ENCODE measurements at regions not wholly inside any gene's neighbourhood (a gene's known extent, or its start where the extent isn't known, plus 50 kb on each side); places are given as distances from the start of the nearest gene placed in this dataset.

GRCh38 chr15:39051626-39052322, 487.2 kb upstream of the RASGRP1 start:
- no peak for DNase-seq

- no peak for DNase-seq
Measured at GRCh38 chr15:39052323-39052705, 487.7 kb upstream of the RASGRP1 start.

- DNase-seq = no peak
Measured at GRCh38 chr15:39053480-39053879, 488.9 kb upstream of the RASGRP1 start.

GRCh38 chr15:39054128-39054732, 489.6 kb upstream of the RASGRP1 start:
- DNase-seq = no peak

- no peak for DNase-seq
Measured at GRCh38 chr15:39056357-39056756, 491.7 kb upstream of the RASGRP1 start.

DNA sequence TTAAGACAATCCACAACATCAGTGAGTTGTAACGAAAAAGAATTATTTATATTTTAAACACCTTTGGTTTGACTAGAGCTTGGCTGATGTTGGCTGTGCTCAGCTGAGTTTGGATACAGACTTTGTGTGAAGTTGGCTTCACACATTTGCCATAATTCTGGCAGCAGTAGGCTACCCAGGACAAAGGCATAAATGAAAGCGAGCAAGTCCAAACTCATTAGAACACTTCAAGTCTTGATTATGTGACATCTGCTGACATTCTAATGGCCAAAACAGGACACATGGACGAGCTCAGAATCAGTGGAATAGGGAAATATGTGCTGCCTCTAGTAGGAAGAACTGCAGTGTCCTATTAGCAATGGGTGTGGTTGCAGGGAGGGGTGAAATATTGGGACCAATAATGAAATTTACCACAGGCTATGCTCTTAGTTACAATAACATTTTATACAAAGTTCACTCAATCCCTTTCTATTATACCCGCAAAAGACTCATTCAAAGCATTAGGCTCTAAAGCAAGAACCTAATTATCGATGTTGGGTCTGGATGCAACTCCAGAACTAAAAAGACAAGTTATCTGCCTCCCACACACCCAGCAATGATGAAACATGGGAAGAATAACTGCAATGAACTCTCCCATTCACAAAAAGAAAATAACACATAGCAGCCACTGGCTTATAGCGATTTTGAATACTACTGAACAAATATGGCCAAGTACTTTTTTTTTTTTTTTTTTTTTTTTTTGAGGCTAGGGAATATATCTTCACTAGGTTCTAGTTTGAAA, 493.9 kb upstream of the RASGRP1 start:
- DNase-seq = no peak

DNA sequence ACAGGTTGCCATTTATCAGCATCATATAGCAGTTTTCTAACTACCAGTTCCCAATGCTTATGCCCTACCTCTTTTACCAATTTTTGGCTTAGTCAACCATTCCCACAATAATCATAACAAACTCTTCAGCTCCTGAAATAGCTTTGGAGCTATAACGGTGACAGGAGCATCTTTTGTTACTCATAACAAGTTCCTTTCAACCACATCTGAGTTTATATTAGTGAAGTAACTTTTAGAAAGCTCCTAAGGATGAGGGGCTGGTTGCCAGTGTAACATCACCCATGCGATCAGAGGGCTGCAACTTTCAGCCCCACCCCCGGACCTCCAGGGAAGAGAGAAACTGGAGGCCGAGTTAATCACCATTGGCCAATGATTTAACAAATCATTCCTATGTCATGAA, 495.3 kb upstream of the RASGRP1 start:
- no peak for DNase-seq

DNA sequence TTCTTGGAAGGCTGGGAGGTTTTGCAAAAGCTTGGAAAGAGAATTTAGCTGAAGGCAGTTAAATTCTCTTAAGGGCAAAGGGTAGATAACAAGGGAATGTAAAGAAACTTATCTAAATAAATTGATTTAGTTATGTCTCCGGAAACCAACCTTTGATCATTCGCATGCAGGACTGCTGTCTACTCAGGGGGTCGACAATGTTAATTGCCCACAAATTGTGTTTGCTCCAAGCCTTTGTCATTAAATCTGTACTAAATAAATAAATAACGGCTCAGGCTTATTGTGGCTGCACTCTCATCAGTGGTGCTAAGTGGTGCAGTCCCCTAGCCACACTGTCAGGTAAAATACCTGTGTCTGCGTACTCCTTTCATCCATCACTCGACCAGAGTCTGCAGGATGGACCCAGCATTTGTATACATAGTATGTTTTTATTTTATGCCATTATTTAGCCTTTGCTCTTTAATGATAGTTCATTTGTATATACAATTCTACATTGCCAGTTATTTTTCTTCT, 497.4 kb upstream of the RASGRP1 start:
- no peak for DNase-seq

DNA sequence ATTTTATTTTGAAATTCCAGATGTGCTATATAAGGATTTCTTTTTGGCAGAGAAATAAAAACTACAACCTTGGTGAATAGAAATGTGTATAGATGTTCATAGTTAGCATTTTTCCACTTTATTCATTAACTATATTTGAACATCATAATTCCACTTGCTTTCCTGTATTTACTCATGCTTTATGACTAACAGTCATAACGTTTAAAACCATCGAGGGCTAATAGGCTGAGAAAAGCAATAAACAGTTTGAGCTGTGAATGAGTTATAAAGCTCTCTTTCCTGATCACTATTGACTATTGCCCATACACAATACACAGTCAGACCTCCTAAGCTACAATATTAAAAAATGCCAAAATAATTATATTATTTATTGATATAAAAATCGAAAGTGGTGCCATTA, 502.1 kb upstream of the RASGRP1 start:
- no peak for DNase-seq

DNA sequence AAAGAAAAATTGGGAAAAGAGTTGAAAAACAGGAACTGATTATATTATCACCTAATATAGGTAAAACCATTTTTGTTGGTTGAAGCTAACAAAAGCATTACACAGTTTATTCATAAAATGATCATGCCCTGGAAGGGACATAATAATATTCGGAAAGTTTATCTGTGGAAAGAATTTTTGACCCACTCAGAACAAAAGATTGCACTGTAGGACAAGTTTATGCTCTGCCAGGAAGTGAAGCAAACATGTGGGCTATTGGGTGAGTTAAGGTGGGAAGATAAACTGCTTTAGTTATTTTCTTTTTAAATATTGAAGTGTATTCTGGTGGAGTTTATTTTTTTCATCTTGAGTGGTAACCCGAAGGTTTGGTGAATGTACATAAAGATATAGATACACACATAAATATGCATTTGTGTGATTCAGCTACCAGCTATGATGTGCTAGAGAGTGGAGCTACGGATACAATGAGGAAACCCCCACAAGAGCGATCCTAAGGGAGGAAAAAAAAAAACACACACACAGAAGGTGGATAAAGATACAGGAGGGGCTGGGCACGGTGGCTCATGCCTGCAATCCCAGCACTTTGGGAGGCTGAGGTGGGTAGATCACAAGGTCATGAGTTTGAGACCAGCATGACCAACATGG, 506.4 kb upstream of the THBS1 start:
- DNase-seq = no peak

- DNase-seq = no peak
Measured at GRCh38 chr15:39075311-39075710, 505.6 kb upstream of the THBS1 start.

DNA sequence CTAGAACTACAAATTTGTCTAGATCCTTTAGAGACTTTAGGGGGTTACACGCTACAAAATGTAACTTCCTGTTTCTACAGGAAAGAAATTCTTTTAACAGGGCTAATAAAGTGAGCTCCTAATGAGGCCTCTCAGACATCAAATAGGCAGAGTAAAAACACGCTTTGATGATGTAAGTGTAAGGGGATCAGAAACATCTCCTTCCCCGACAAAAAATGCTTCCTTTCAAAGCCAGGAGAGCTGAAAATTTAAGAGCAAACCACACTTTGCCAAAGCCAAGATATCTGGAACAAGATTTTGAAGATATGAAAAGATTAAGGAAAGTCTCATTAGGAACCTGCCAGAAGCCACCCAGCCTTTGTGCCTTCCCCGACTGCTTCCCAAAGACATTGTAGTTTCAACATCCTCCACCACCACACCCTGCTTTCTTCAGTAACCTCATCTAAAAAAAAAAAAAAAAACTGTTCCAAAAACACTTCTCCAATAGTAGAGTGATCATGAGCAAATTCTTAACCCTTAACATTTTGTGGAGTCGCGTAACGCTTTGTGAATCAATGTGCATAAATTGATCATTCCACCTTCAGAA, 505.0 kb upstream of the THBS1 start:
- DNase-seq = no peak

- no peak for DNase-seq
Measured at GRCh38 chr15:39078026-39078425, 502.9 kb upstream of the THBS1 start.

DNA sequence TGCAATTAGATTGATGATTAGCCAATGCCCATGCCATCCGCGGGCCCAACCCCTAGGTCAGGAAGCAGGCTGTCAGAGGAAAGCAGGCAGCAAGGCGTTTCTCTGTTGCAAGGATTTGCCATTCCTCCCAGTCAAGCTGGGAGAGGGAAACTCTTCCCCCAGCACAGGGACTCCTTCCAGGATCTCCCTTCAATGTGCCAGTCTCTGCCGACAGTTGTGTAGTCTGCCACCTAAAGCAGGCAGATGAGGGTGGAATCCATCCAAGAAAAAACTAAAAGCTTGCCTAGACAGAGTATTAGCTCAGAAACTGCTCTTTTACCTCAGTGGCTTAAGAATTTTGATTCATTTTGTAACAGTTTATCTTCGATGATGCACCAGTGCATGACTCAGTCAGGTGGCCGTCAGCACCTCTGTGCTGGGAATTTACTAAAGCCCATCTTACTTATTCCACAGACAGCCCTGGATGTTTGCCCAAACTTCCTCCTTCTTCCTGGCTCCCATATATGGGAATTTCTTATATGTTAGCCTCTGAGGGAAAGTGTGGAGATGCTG, 501.5 kb upstream of the THBS1 start:
- DNase-seq = no peak

DNA sequence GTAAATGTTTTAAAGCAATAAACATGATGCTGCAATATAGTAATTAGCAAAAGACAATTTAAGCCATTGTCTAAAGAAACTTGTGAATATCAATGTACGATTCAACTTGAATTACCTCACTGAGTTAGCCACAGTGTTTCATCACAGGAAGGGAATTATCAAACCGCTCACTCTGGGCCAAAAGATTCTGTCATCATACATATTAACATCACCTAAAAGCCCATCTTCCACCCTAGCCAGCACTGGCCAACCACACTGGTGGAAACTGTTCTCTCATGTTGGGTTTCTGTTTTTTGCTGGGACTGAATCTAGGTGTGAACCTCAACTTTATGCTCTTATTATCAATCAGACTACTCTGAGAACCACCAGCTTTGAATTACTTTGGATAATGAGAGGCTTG, 497.7 kb upstream of the THBS1 start:
- DNase-seq = no peak

DNA sequence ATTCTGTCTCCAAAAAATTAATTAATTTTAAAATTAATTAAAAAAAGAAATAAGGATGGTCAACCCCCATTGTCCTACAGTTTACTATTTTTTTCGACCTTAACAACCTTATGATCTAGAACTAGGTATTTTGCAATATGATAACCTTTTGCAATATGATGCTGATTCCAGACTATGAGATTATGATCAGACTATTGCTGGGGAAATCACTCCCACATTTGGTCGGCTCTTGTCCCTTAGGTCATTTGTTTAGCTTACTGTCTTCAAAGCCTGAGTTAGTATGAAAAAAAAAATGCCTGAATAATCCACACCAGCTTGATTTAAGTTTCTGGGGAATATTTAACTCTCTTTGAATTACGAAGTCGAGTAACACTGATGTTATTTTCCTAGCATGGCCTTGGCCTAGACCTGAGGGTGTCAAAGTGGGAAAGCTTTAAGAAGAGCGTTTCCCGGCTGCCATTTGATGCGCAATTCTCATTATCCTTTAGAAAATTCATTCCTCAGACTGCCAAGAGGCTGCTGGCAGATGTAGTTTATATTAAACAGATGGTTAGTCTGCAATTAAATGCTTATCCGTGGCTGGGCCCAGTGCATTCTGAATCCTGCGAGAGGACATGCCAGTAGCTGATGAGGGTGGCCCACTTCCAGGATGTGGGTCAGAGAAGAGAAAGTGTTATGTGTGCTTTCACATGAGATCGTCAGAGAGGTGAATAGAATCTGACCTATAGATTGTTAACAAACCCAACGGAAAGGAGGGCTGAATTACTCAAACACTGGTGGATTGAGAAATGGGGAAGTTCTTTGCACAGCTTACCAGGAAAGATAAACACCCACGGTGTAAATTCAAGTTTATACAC, 496.0 kb upstream of the THBS1 start:
- no peak for DNase-seq

GRCh38 chr15:39086641-39087040, 494.2 kb upstream of the THBS1 start:
- DNase-seq = no peak

DNA sequence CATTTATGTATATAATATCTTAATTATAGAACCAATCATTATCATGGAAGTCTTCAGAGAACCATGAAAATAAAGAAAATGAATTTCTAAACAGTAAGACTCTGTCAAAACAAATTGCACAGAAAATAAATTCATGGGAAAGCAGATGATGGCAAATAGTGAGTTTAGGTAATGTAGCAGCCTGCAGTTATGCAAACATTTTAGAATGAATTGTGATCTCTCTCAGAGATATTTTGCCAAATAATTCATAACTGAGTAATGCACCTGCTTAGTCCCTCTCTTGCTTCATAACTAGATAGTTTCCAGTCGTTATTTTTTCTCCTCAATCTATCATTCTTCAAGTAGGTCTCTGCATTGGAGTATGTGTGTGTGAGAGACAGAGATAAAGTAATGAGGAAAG, 492.7 kb upstream of the THBS1 start:
- DNase-seq = no peak

DNA sequence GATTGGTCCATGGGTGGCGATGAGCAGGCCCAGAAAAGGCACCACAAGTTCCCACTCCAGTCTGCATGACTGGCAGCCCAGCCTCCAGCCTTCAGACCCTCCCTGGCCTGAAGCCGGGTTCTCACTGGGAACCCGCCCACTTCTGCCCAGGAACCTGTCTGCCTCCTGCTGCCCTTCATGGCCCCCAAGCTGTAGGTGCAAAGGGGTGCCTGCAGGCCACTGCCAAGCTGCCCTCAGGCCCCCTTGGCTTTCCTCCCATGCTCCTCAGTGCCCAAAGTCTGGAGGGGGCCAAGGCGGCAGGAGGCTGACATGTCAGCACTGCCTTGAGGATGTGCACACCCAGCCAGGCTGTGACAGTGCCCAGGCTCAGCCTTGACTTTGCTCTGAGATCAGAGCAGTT, 488.5 kb upstream of the THBS1 start:
- DNase-seq = no peak

DNA sequence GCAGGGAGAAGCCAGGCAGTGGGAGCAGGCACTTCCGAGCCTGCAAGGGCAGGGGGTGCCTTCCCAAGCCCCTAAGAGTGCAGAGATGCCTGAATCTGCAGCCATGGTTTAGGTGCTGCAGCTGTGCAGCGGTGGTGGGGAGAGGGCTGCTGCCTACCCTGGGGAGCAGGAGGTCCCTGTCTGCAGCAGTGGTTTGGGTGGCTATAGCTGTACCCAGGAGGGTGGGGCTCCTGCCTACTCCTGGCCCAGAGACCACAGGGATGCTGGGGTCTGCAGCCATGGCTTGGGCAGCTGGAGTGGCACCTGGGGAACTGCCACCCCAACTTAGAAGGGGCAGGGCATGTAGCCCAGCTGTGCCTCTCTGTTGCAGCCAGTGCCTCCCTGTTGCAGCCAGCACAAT, 488.1 kb upstream of the THBS1 start:
- no peak for DNase-seq

- no peak for DNase-seq
Measured at GRCh38 chr15:39094116-39094515, 486.8 kb upstream of the THBS1 start.
